Islet of Langerhans (tissue), 1 donor: ENCODE measurements at regions not wholly inside any gene's neighbourhood (a gene's known extent, or its start where the extent isn't known, plus 50 kb on each side); places are given as distances from the start of the nearest gene placed in this dataset.
"Not testable (repeated sequence)": the region's sequence is repeated elsewhere in the genome, so short reads cannot be mapped to it uniquely, and the experiment has no call there.

ENCODE experiments used
- FAIRE-seq: peaks from one replicate; lab custom pipeline; 2011; peaks lifted over from hg19 to GRCh38; lab: Jason Lieb, UNC

DNA sequence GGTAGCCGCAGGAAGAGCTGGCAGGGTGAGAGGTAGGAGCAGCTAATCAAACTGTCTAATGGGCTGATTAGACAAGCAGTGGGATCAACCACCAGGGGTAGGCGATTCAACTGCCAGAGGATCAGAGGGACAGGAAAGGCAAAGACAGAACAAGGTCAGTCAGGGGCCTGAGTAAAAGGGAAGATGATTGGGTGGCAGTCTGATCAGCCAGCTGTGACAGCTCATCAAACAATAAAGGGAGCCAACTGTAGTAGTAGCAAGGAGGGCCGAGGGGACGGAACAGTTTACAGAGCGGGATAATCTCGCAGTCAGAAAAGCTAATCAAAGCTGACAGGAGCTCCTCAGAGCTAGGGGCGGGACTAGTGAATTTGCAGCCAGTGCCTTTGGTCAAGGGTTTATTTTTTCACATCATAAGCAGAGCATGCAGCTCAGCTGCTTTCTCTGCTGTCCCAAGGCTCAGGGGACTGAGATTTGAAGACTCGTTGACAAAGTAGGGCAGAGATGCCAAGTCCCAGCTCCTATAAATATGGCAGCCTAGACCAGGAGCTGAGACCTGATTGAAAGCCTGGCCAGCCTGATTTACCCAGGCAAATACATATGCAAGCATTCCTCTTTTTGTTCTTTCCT is 418.2 kb downstream of the GABRG2 start:
- FAIRE-seq: no peak

DNA sequence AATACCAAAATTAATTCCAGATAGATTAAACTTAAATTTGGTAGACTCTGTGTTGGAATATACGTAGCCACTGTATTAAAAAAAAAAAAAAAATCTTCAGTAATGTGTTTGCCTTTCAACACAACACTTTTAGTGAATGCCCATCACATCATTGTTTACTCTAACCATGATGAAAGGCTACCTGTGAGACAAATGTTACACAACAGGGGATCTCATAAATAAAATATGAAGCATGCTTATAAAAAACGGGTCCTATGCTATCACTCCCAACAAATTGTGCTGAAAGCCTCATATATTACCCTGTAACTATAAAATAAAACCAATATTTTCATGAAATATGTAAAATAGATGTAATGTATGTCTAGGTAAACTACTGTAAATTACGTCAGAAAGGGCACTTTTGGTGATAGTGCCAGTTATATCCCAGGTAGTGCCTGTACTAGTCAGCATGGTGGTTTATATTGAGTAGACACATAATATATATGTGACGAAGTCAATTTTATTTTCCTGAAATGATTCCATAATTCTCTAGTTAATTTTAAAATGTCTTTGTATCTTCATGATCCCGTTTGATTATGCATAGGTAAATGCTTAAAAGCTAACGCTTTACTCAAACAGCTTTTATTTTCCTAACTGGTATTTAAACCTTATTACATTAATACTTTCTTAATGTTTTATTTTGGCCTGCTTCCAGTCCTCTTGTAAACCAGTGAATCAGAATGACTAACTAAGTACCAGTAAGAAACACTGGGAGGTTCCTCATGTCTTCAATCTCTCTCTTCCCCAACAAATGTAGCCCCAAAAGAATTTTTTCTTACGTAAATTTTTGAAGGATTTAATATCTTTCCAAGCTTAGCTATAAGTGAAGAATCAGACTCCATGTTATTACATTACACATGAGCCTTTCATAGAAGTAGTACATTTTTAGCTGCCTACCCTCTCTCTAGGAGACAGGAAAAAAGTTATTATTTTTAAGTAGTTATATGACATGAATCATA is 420.3 kb downstream of the GABRG2 start:
- no peak for FAIRE-seq

GRCh38 chr5:162496100-162496808 is 428.7 kb downstream of the GABRG2 start:
- no peak for FAIRE-seq

GRCh38 chr5:162497455-162497854 is 429.9 kb downstream of the GABRG2 start:
- FAIRE-seq: no peak

- no peak for FAIRE-seq
Measured at GRCh38 chr5:162502780-162503179, 435.2 kb downstream of the GABRG2 start.

GRCh38 chr5:162503796-162504195 is 436.2 kb downstream of the GABRG2 start:
- FAIRE-seq: no peak

DNA sequence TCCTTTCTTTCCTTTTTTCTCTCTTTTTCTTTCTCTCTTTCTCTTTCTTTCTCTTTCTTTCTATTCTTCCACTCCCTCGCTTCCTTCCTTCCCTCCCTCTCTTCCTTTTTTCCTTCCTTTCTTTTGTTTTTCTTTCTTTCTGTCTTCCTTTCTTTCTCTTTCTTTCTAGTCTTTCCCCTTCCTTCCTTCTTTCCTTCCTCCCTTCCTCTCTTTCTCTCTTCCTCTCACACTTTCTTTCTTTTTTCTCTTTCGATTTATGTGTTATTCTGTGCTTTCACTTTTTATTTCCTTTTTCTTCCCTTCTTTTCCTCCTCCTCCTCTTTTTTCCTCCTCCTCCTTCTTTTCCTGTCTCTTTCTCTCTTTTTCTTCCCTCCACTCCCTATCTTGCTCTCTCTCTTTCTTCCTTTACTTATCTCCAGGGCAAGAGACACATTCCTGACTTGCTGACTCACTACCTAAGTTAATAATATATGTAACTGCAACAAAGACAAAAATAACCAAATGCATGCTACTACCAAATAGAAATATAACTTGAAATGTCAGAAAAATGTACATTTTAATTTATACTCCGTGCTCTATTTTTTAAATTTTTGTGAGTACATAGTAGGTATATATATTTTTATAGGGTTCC is 445.5 kb downstream of the GABRG2 start:
- no peak for FAIRE-seq

GRCh38 chr5:162514116-162514515 is 446.5 kb downstream of the GABRG2 start:
- FAIRE-seq: no peak

GRCh38 chr5:162520878-162521277 is 453.3 kb downstream of the GABRG2 start:
- no peak for FAIRE-seq

DNA sequence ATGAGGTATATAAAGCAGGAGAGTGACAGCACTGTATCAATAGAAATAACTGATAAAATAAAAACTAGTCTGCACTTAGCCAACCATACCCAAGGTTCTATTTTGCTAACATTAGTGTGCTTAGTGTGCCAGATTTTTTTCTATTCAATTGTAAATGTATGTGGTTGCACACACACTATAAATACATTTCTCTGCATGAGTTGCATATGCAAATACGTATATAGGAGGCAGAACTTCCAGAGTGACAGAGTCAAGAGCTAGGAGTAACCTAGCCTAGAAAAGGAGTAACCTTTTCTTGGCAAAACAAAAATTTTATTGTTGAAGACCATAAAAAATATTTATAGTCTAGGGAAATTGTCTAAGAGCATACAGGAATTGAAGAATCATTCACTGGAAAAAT is 461.6 kb downstream of the GABRG2 start:
- FAIRE-seq: no peak

DNA sequence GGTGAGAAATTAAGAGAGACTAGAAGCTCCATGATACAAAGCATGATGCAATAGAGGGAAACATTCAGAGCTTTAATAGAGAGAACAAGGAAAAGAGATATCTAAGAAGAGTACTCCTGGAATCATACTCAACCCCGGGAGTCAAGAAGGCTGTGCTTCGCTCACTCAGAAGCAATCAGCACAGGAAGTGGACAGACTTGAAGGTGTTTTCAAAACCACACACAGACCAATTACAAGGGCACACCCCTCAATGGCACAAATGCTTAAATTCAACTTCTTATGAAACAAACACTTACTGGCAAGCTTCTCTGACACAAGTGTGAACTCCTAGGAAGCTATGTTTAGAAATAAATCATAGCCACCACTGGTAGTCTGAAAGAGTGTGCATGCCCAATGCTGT is 462.3 kb downstream of the GABRG2 start:
- no peak for FAIRE-seq

DNA sequence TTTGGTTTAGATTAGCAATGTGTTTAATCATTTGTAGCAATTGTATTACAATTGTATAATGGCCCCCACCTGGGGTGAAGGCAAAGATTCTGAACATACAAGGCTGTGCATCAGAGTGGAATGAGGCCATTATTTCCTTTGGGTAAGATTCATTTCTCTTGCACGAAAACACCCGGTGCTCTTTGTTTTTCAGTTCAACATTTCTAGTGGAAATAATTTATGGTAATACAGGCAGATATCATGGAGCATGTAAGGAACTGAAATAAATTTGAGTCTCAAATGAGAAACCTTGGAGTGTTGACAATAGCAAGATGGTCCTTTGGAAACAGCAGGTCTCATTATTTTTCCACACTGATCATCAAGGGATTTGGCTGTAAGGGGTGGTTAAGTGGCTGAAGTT is 475.9 kb downstream of the GABRG2 start:
- FAIRE-seq: no peak

DNA sequence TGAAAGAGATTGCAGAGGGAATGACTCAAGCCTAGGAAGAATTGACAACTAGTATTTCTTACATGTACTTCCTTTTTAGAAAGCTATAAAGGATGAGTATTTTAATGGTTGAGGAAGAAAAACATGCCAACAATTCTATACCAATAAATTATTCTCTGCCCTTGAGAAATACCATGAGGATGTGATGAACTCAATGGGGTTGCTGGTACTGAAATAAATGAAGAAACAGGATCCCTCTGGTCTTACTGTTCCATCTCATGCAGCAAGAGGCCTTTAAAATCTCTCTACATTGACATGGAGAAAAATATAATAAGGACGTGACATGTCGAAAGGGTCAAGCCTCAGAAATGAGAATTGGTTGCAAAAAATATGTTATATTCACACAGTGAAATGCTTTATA is 477.3 kb downstream of the GABRG2 start:
- FAIRE-seq: no peak

DNA sequence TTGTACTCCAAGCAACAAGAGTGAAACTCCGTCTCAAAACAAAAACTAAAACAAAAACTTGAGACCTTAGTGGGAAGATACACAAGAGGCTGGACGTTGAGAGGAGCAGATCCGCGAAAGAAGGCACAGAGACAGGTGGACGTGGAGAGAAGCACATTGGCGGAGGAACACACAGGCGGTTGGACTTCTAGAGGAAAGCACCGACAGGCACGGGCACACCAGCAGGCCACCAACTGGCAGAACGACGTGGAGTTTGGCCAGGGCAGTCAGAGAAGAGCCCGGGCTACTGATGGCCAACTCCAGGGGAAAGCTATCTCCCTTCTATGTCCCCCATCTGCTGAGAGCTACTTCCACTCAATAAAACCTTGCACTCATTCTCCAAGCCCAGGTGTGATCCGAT is 482.7 kb downstream of the GABRG2 start:
- no peak for FAIRE-seq

DNA sequence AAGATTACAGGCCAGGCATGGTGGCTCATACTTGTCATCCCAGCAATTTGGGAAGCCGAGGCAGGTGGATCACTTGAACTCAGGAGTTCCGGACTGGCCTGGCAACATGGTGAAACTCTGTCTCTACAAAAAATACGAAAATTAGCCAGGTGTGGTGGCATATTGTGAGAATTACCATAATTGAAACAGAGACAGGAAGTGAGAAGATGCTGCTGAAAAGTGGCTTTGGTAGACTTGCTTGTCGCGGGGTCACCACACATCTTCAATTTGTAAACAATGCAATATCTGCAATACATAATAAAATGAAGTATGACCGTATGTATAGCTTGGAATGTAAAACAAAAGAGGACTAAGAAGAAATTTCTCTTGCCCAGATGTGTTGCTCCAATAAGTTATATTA is 490.5 kb downstream of the GABRG2 start:
- FAIRE-seq: no peak

DNA sequence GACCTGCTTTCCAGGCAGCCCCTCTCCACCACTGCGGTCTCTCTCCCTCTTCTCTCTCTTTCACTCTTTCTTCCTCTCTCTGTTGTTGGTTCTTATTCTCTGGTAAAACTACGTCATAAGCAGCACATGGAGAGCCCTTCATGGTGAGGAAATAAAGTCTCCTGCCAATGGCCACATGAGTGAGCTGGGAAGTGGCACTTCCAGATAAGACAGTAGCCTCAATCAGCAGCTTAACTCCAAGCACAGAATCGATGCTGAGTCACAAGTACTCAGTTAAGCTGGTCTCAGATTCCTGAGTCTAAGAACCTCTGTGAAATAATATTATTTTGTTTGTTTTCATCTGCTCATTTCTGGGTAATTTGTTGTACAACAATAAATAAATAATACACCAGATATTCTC is 500.1 kb downstream of the GABRG2 start:
- FAIRE-seq: no peak

DNA sequence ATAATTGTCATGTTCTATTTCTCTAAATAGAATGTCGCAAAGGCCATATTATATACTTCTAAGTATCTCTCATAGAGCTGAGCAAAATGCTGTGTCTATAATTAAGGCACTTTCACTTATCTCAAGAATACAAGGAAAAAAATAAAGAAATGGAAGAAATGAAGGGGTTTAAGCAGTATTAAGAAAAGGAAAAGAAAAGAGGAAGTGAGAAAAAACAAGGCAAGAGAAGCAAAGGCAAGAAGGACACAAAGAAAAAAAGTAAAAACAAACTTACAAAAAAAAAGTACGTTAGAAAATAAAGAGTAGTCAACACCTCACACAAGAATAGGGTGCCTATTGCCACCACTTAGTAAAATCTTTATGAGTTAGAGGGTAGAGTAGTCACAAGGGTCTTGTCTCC is 506.2 kb downstream of the GABRG2 start:
- FAIRE-seq: no peak

GRCh38 chr5:162591724-162592123 is 524.2 kb downstream of the GABRG2 start:
- FAIRE-seq: no peak

- FAIRE-seq: peak; percentile 47
Measured at GRCh38 chr5:162593881-162594280, 526.3 kb downstream of the GABRG2 start.

- no peak for FAIRE-seq
Measured at GRCh38 chr5:162603443-162604070, 536.0 kb downstream of the GABRG2 start.

DNA sequence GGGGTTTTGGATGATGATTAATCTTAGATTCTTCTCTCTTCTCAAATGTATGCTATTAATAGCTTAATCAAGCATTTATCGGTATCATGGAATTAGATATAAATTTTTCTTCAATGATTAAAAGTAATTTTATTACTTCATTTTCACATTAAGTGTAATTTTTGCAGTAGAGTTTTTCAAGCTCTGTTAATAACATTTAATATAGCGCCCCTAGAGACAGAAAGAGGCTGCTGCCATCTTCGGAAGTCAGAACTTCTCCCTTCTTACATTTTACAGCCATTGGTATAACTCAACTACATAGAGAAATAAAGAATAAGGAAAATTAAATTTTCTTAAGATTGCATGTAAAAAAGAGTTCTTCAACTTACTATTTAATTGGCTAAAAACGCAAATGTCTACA is 540.3 kb downstream of the GABRG2 start:
- FAIRE-seq: no peak

GRCh38 chr5:162621726-162622263 is 554.2 kb downstream of the GABRG2 start:
- FAIRE-seq: not testable (repeated sequence)
